HCT116 (cell line): ENCODE measurements at regions not wholly inside any gene's neighbourhood (a gene's known extent, or its start where the extent isn't known, plus 50 kb on each side); places are given as distances from the start of the nearest gene placed in this dataset.

ENCODE experiments used
- EZH2 ChIP-seq: fragments of 200-600 bp; sonication (generic); IDR thresholded peaks from 2 replicates; pipeline ENCODE4 v1.6.1; 2017; ENCODE audit warnings: antibody characterized with exemption, mixed run types
- POLR2A ChIP-seq: IDR thresholded peaks from 2 replicates; pipeline ENCODE4 v1.7.0; 2011; ENCODE audit warnings: borderline replicate concordance; ENCODE audit not compliant: insufficient read depth, insufficient read length; ENCODE audit errors: extremely low read depth
- POLR2AphosphoS5 ChIP-seq: IDR thresholded peaks from 2 replicates; pipeline ENCODE4 v1.6.1; 2011; ENCODE audit warnings: mild to moderate bottlenecking, low read depth, low read length, moderate library complexity
- RAD21 ChIP-seq: IDR thresholded peaks from 2 replicates; pipeline ENCODE4 v1.6.1; 2012; ENCODE audit warnings: low read depth, mild to moderate bottlenecking
- SP1 ChIP-seq: IDR thresholded peaks from 2 replicates; pipeline ENCODE4 v1.6.1; 2012; ENCODE audit warnings: low read depth
- SRF ChIP-seq: IDR thresholded peaks from 2 replicates; pipeline ENCODE4 v1.6.1; 2012; ENCODE audit warnings: low read depth
- ZFX ChIP-seq: fragments of 450-650 bp; IDR thresholded peaks from 2 replicates; pipeline ENCODE4 v1.6.1; 2017
- ZNF274 ChIP-seq: fragments of 200-500 bp; sonication (Bioruptor generic); IDR thresholded peaks from 2 replicates; pipeline ENCODE4 v1.6.1; 2014; ENCODE audit warnings: mild to moderate bottlenecking, low read depth, low read length, inconsistent platforms
- TF ChIP-seq, protein P1 (sequence below), 3 experiments: fragments of 200-600 bp in 1 of 3; sonication (generic) in 1 of 3; IDR thresholded peaks in 2 of 3; conservative IDR thresholded peaks in 1 of 3; 2 replicates each; pipeline ENCODE4 v1.5.1; 2012 to 2017; ENCODE audit warnings: low read depth in 2 of 3, low read length in 2 of 3, antibody characterized with exemption in 1 of 3, borderline replicate concordance in 1 of 3, control low read depth in 1 of 3, mild to moderate bottlenecking in 1 of 3, mixed read lengths in 1 of 3, mixed run types in 1 of 3, moderate library complexity in 1 of 3; ENCODE audit not compliant: insufficient read depth in 1 of 3
- TF ChIP-seq, protein P2 (sequence below): IDR thresholded peaks from 2 replicates; pipeline ENCODE4 v1.6.1; 2012
- TF ChIP-seq, protein P3 (sequence below): IDR thresholded peaks from 2 replicates; pipeline ENCODE4 v1.6.1; 2012

DNA sequence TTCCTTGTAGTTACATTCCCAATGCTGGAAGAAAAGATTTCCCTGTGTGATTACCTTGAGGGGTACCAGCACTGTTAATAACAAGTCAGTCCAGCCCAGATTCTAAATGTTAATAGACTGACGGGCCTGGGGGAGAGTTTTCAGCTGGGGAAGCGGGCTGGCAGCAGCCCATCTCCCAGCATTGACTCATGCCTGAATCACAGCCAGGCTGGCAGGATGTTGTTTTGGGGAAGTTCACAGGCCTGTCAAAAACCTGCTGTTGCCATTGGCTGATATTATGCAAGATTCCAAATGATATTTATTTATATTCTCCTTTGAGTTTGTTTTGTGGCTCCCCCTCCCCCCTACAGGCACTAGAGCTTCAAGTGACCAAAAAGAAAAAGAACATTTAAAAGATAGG lies 213.9 kb upstream of the CNR1 start:
- TF ChIP-seq ZFX: no peak
- no peak for TF ChIP-seq POLR2AphosphoS5
- no peak for TF ChIP-seq POLR2A
- TF ChIP-seq, protein P1, sequence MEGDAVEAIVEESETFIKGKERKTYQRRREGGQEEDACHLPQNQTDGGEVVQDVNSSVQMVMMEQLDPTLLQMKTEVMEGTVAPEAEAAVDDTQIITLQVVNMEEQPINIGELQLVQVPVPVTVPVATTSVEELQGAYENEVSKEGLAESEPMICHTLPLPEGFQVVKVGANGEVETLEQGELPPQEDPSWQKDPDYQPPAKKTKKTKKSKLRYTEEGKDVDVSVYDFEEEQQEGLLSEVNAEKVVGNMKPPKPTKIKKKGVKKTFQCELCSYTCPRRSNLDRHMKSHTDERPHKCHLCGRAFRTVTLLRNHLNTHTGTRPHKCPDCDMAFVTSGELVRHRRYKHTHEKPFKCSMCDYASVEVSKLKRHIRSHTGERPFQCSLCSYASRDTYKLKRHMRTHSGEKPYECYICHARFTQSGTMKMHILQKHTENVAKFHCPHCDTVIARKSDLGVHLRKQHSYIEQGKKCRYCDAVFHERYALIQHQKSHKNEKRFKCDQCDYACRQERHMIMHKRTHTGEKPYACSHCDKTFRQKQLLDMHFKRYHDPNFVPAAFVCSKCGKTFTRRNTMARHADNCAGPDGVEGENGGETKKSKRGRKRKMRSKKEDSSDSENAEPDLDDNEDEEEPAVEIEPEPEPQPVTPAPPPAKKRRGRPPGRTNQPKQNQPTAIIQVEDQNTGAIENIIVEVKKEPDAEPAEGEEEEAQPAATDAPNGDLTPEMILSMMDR (IDR thresholded peaks at IDR 0.05 in 2 of 3, conservative IDR thresholded peaks at IDR 0.05 in 1 of 3; ENCODE audit: borderline replicate concordance in 1 of 3, insufficient read depth in 1 of 3, low read depth in 2 of 3, low read length in 2 of 3): no peak
- TF ChIP-seq RAD21: no peak
- TF ChIP-seq, protein P2, sequence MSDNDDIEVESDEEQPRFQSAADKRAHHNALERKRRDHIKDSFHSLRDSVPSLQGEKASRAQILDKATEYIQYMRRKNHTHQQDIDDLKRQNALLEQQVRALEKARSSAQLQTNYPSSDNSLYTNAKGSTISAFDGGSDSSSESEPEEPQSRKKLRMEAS: no peak
- no peak for TF ChIP-seq SRF
- TF ChIP-seq EZH2: no peak
- no peak for TF ChIP-seq SP1
- TF ChIP-seq ZNF274: no peak
- TF ChIP-seq, protein P3, sequence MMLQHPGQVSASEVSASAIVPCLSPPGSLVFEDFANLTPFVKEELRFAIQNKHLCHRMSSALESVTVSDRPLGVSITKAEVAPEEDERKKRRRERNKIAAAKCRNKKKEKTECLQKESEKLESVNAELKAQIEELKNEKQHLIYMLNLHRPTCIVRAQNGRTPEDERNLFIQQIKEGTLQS: no peak
